PFSK-1 (cell line): ENCODE measurements at regions not wholly inside any gene's neighbourhood (a gene's known extent, or its start where the extent isn't known, plus 50 kb on each side); places are given as distances from the start of the nearest gene placed in this dataset.

Source experiments
- FOXP2 ChIP-seq: optimal IDR thresholded peaks from 2 replicates; pipeline ENCODE3; 2011; ENCODE audit warnings: borderline replicate concordance, control low read depth, inconsistent platforms; ENCODE audit not compliant: insufficient read depth; ENCODE audit errors: extremely low read length, extremely low read depth
- POLR2AphosphoS5 ChIP-seq: IDR thresholded peaks from 2 replicates; pipeline ENCODE4 v1.6.1; 2012; ENCODE audit warnings: low read depth, mild to moderate bottlenecking, control low read depth, low read length, moderate library complexity
- SIN3A ChIP-seq: IDR thresholded peaks from 2 replicates; pipeline ENCODE4 v1.6.1; 2012; ENCODE audit warnings: mild to moderate bottlenecking, low read length, moderate library complexity, borderline replicate concordance; ENCODE audit not compliant: insufficient read depth
- TAF1 ChIP-seq: IDR thresholded peaks from 2 replicates; pipeline ENCODE4 v1.6.1; 2012; ENCODE audit warnings: low read length, control low read depth, borderline replicate concordance; ENCODE audit not compliant: insufficient read depth
- TF ChIP-seq, protein P1 (sequence below), 2 experiments: IDR thresholded peaks; 2 replicates each; pipeline versions ENCODE4 v1.6.1 to v1.8.0; 2011 to 2012; ENCODE audit warnings: low read depth in 2 of 2, low read length in 2 of 2, control low read depth in 1 of 2, inconsistent platforms in 1 of 2, mild to moderate bottlenecking in 1 of 2, moderate library complexity in 1 of 2; ENCODE audit not compliant: insufficient read depth in 1 of 2

DNA sequence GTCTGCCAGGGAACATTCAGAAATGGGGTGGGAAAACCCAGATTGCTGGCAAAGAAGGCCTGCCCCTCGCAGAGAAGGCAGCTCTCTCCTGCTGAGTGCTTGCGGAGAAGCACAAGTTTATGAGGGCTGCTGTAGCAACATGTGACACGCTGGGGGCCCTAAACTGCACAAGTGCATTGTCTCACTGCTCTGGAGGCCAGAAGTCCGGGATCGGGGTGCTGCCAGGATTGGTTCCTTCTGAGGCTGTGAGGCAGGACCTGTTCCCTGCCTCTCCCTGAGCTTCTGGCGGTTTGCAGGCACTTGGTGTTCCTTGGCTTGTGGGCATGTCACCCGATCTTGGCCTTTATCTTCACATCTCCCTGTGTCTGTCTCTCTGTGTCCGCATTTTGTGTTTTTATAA lies 75.6 kb upstream of the NEURL1B start:
- no peak for TF ChIP-seq SIN3A
- TF ChIP-seq, protein P1, sequence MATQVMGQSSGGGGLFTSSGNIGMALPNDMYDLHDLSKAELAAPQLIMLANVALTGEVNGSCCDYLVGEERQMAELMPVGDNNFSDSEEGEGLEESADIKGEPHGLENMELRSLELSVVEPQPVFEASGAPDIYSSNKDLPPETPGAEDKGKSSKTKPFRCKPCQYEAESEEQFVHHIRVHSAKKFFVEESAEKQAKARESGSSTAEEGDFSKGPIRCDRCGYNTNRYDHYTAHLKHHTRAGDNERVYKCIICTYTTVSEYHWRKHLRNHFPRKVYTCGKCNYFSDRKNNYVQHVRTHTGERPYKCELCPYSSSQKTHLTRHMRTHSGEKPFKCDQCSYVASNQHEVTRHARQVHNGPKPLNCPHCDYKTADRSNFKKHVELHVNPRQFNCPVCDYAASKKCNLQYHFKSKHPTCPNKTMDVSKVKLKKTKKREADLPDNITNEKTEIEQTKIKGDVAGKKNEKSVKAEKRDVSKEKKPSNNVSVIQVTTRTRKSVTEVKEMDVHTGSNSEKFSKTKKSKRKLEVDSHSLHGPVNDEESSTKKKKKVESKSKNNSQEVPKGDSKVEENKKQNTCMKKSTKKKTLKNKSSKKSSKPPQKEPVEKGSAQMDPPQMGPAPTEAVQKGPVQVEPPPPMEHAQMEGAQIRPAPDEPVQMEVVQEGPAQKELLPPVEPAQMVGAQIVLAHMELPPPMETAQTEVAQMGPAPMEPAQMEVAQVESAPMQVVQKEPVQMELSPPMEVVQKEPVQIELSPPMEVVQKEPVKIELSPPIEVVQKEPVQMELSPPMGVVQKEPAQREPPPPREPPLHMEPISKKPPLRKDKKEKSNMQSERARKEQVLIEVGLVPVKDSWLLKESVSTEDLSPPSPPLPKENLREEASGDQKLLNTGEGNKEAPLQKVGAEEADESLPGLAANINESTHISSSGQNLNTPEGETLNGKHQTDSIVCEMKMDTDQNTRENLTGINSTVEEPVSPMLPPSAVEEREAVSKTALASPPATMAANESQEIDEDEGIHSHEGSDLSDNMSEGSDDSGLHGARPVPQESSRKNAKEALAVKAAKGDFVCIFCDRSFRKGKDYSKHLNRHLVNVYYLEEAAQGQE (IDR thresholded peaks at IDR 0.05; ENCODE audit: insufficient read depth in 1 of 2, low read depth in 2 of 2, low read length in 2 of 2), result no peak
- no peak for TF ChIP-seq FOXP2
- TF ChIP-seq TAF1, result no peak
- TF ChIP-seq POLR2AphosphoS5, result no peak

DNA sequence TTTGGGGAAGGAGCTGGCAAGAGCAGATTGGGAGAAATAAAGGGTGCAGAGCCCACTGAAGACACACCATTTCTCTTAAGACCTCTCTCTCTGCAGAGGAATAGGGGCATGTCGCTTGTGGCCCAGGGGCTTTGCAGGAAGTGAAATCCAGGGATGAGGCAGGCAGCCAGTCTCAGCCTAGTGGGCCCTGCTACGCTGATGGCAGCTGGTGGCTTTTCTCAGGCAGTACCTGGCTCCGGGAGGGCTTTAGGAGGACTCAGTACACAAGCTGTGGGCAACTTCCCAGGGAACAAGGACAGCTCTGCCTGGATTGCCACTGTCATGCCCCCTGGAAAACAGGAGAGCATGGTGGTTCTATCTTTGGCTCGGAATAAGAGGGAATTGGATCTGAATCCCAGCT lies 76.2 kb upstream of the NEURL1B start:
- TF ChIP-seq, protein P1 (IDR thresholded peaks at IDR 0.05; ENCODE audit: insufficient read depth in 1 of 2, low read depth in 2 of 2, low read length in 2 of 2), result no peak

DNA sequence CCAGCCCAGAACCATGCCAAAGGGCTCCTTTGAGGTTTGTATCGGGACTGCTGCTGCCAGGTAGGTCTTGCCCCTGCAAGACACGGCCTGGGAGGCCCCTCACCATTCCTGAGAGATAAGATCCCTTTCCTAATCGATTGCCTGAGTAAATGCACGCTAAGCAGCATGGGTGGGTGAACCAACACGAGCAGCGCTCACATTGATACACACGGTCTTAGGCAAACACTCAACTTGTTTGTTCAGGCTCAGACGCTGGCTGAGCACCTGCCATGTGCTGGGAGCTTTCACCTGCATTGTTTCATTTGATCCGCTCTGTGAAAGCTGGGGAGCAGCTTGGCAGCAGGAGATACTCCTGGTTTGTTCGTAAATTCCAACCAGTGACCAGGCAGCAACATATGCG lies 76.9 kb upstream of the NEURL1B start:
- TF ChIP-seq FOXP2 (no peak), TAF1 (no peak), POLR2AphosphoS5 (no peak), SIN3A (no peak)
- TF ChIP-seq, protein P1 (IDR thresholded peaks at IDR 0.05; ENCODE audit: insufficient read depth in 1 of 2, low read depth in 2 of 2, low read length in 2 of 2), result no peak

DNA sequence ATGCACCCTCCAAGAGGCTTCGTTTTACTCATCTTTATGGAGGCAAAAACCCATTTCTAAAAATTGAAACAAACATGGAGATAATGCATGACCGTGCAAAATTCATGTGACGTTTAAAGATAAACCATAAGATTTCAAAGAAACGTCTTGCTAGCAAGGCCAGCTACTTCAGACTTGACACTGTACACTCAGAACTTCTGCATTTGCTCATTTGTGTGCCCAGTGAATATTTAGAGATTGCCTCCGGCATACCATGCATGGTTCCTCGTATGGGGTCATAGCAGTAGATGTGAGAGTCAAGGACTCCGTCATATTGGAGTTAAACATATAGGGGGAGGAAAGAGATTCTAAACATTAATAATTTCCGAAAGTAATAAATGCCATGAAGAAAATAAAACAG lies 78.6 kb upstream of the NEURL1B start:
- TF ChIP-seq TAF1 (no peak), FOXP2 (no peak), SIN3A (no peak), POLR2AphosphoS5 (no peak)
- TF ChIP-seq, protein P1 (IDR thresholded peaks at IDR 0.05; ENCODE audit: insufficient read depth in 1 of 2, low read depth in 2 of 2, low read length in 2 of 2), result no peak

DNA sequence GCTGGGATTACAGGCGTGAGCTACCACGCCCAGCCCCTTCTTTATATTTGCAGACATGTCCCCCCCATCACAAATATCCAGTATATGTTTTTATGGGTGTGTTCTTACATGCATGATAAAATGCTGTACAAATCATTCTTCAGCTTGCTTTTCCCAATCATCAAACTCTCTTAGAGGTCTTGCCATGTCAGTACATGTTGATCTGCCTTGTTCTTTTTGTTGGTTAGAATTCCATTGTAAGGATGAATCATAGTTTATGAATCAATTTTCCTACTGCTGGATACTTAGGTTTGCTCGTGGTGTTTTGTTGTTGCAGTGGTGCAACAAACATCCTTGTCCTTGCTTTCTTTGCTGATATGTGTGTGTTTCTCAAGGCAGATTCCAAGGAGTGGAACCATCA lies 79.9 kb upstream of the NEURL1B start:
- TF ChIP-seq SIN3A, result no peak
- no peak for TF ChIP-seq FOXP2
- no peak for TF ChIP-seq POLR2AphosphoS5
- TF ChIP-seq TAF1, result no peak
- TF ChIP-seq, protein P1 (IDR thresholded peaks at IDR 0.05; ENCODE audit: insufficient read depth in 1 of 2, low read depth in 2 of 2, low read length in 2 of 2), result no peak
